ENCODE measurements at regions not wholly inside any gene's neighbourhood (a gene's known extent, or its start where the extent isn't known, plus 50 kb on each side); places are given as distances from the start of the nearest gene placed in this dataset.

DNA sequence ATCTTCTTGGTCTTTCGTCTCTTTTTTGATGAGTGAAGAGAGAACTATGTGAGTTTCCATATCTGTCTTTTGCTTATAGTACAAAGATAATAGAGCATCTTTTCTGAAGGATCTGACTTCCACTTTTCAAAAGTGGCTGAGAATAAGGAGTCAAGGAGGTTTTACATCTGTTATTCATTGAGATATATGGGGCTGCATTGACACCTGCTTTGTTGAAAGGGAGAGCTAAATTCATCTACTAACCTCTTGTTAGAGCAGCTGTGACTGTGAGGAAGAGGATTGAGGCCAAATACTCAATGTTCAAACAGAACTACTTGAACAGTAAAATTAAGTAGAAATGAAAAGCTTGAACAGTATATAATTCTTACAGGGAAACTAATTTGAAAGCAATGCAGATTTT is 130.2 kb upstream of the ATP2B1 start:
- Histone ChIP-seq H3K27me3 (ENCODE audit: insufficient read depth in 3 of 3, low read length in 2 of 3) (no peaks in the 10 kb centered on the region), H3K4me1 (no peaks in the 10 kb centered on the region), H3K36me3 (ENCODE audit: insufficient read depth in 1 of 2, low read depth in 1 of 2) (no peaks in the 10 kb centered on the region), H3K4me3 (no peak overlapping the region), H3K27ac (no peak overlapping the region), H3K9me3 (no peaks in the 10 kb centered on the region)
- ATAC-seq (no peak), DNase-seq (no peak)
- intact Hi-C loops (cut with DNase I) = no loop called here
- TF ChIP-seq, protein P1, sequence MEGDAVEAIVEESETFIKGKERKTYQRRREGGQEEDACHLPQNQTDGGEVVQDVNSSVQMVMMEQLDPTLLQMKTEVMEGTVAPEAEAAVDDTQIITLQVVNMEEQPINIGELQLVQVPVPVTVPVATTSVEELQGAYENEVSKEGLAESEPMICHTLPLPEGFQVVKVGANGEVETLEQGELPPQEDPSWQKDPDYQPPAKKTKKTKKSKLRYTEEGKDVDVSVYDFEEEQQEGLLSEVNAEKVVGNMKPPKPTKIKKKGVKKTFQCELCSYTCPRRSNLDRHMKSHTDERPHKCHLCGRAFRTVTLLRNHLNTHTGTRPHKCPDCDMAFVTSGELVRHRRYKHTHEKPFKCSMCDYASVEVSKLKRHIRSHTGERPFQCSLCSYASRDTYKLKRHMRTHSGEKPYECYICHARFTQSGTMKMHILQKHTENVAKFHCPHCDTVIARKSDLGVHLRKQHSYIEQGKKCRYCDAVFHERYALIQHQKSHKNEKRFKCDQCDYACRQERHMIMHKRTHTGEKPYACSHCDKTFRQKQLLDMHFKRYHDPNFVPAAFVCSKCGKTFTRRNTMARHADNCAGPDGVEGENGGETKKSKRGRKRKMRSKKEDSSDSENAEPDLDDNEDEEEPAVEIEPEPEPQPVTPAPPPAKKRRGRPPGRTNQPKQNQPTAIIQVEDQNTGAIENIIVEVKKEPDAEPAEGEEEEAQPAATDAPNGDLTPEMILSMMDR (IDR thresholded peaks at IDR 0.05) = no peak
- WGBS, 3 donors = 86 to 93% (median 89%) methylated on average over 1 of the region's 1 CpG

DNA sequence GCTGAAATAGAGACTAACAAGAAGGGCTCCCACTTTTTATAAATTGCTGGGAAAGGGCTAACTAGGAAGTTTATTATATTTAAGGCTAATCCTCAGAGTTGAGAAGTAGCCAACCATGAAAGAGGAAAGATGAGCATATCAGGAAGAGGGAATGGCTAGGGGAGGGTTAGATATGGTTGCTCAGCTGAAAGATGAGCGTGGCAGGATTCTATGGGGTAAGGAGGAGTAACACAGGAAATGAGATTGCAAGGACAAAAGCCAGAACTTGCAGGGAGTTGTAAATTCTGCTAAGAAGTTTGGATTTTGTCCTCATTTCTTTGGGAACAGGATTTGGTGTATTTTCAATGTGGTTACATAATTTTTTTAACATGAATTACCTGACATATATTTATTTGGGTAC is 127.4 kb upstream of the ATP2B1 start:
- Histone ChIP-seq H3K4me3 (no peak overlapping the region), H3K27ac (no peak overlapping the region), H3K27me3 (ENCODE audit: insufficient read depth in 3 of 3, low read length in 2 of 3) (no peaks in the 10 kb centered on the region), H3K4me1 (no peaks in the 10 kb centered on the region), H3K9me3 (no peaks in the 10 kb centered on the region), H3K36me3 (ENCODE audit: insufficient read depth in 1 of 2, low read depth in 1 of 2) (no peaks in the 10 kb centered on the region)
- no peak for DNase-seq
- TF ChIP-seq, protein P1 (IDR thresholded peaks at IDR 0.05) = no peak
- intact Hi-C loops (cut with DNase I) = no loop called here
- WGBS, 3 donors = 80 to 94% (median 82%) methylated on average over 1 of the region's 1 CpG
- ATAC-seq = no peak

DNA sequence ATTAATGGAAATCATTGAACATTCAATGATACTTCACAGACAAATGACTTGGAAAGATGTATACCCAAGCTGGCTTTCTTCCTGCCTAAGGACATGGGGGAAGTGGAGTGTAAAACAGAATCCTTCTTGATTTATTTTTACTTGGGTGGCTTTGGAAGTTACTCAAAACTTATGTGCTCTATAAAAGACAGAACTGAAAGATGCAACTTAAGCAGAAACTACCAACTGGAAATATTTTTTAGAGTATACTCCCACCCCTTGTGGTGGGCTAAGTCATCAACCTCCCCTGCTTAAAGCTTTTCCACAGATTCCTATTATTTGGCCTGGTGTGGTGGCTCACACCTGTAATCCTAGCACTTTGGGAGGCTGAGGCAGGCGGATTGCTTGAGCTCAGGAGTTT is 126.0 kb upstream of the ATP2B1 start:
- no peaks in the 10 kb centered on the region for H3K9me3 ChIP-seq
- WGBS, 3 donors = 95 to 100% (median 100%) methylated on average over 1 of the region's 1 CpG
- ATAC-seq = no peak
- no peak overlapping the region for H3K27ac ChIP-seq
- intact Hi-C loops (cut with DNase I) = no loop called here
- H3K36me3 ChIP-seq (ENCODE audit: insufficient read depth in 1 of 2, low read depth in 1 of 2) = no peaks in the 10 kb centered on the region
- H3K4me1 ChIP-seq = no peaks in the 10 kb centered on the region
- DNase-seq = no peak
- TF ChIP-seq, protein P1 (IDR thresholded peaks at IDR 0.05) = no peak
- no peak overlapping the region for H3K4me3 ChIP-seq
- H3K27me3 ChIP-seq (ENCODE audit: insufficient read depth in 3 of 3, low read length in 2 of 3) = no peaks in the 10 kb centered on the region

DNA sequence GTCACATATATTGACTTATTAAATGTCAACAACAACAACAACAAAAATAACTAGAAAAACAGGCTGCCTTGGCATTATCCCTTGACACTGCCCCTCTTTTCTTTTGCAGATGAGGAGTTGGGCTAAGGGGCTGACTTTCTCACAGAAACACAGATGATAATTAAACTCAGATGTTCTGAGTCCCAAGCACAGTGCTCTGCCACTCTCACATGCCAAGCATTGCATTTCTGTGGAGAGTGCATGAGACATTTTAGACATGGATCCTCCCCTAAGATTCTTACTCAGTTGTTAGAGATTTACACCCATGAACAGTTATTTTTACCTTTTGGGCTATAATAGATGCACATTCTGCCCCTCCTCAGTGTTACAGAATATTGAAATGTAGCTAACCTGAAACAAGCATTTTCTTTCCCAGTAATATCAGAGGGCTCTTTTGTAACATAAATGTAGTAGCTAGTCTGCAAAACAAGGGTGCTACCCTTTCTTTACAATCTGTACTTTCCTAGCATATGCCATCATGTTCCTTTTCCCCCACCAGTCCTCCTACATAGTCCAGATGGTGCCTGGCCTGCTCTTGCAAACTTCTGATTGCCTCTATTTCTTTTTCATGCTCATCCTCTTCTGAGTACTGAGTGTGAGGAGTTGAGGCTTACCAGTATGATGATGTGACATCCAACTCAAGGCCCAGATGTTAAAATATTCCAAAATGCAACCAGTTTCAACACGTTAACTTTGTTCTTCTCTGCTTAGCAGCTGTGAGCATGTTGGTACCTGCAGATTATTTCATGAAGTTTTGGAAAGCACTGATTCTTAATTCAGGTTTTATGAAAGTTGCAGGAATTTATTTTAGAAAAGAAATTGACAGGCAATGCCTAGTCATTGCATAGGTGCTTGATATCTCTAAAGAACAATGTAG is 125.0 kb upstream of the ATP2B1 start:
- ATAC-seq (no peak), DNase-seq (no peak)
- Histone ChIP-seq H3K27ac (no peak overlapping the region), H3K9me3 (no peaks in the 10 kb centered on the region), H3K36me3 (ENCODE audit: insufficient read depth in 1 of 2, low read depth in 1 of 2) (no peaks in the 10 kb centered on the region), H3K27me3 (ENCODE audit: insufficient read depth in 3 of 3, low read length in 2 of 3) (no peaks in the 10 kb centered on the region), H3K4me3 (no peak overlapping the region), H3K4me1 (no peaks in the 10 kb centered on the region)
- intact Hi-C loops (cut with DNase I) = no loop called here
- WGBS, 3 donors = 90 to 95% (median 90%) methylated on average over 1 of the region's 1 CpG
- TF ChIP-seq, protein P1 (IDR thresholded peaks at IDR 0.05) = no peak

Data from psoas muscle (tissue), 7 donors.